SK-N-MC (cell line): ENCODE measurements at regions not wholly inside any gene's neighbourhood (a gene's known extent, or its start where the extent isn't known, plus 50 kb on each side); places are given as distances from the start of the nearest gene placed in this dataset.

Experiments
- EZH2 ChIP-seq: fragments of 200-600 bp; sonication (generic); IDR thresholded peaks from one replicate; pipeline ENCODE4 v1.6.1; 2017; ENCODE audit warnings: antibody characterized with exemption
- FOXP2 ChIP-seq: optimal IDR thresholded peaks from 2 replicates; pipeline ENCODE3; 2011; ENCODE audit warnings: mild to moderate bottlenecking, moderate library complexity; ENCODE audit not compliant: insufficient read depth; ENCODE audit errors: extremely low read length, control extremely low read depth
- POLR2AphosphoS5 ChIP-seq: IDR thresholded peaks from 2 replicates; pipeline ENCODE4 v1.6.1; 2012; ENCODE audit warnings: mild to moderate bottlenecking, low read depth, low read length, borderline replicate concordance

DNA sequence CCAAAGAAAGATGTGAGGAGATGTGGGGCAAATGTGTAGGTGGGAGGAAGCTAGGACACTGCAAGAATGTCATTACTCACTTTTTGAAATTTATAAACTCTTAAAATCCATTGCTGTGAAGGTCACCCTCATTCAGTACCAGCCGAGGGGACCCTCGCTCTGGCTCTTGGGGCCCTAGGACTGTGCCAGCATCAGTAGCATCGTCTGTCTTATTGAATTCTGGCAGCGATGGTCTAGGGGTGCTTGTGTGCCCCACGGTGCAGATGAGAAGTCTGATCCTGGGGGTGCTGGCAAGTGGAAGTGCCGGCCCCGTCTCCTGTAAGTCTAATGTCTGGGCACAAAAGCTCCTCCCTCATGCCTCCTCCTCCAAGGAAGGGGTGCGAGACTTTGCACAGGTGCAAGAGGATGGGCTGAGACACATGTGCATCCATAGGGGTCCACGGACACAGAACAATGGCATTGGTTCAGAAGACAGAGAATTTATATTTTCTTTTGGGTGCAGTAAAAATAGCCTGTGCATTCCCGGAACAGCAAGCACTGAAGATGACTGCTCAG lies 266.7 kb upstream of the HDAC4 start:
- no peak for TF ChIP-seq POLR2AphosphoS5
- TF ChIP-seq EZH2, result no peak
- no peak for TF ChIP-seq FOXP2
